K562 (cell line): ENCODE measurements at regions not wholly inside any gene's neighbourhood (a gene's known extent, or its start where the extent isn't known, plus 50 kb on each side); places are given as distances from the start of the nearest gene placed in this dataset.

Experiments
- CGGBP1 ChIP-seq: fragments of 250-450 bp; sonication (Bioruptor Pico); IDR thresholded peaks from 2 replicates; pipeline ENCODE4 v1.9.0; 2021; ENCODE audit warnings: mild to moderate bottlenecking
- CREB3L1 ChIP-seq: fragments of 450-650 bp; IDR thresholded peaks from 2 replicates; pipeline ENCODE4 v1.6.1; 2014; ENCODE audit warnings: low read depth, mild to moderate bottlenecking, moderate library complexity, borderline replicate concordance
- E2F3 ChIP-seq: fragments of 250-450 bp; sonication (Bioruptor Pico); IDR thresholded peaks from 2 replicates; pipeline ENCODE4 v1.4.0; 2020; ENCODE audit warnings: mild to moderate bottlenecking
- EP400 ChIP-seq: fragments of 450-650 bp; IDR thresholded peaks from 2 replicates; pipeline ENCODE4 v1.6.1; 2017; ENCODE audit warnings: antibody characterized with exemption, mild to moderate bottlenecking, moderate library complexity
- FOXK1 ChIP-seq: sonication (generic); formaldehyde crosslinking; IDR thresholded peaks from 2 replicates; pipeline ENCODE4 v1.8.0; 2022; ENCODE audit warnings: missing genetic modification reagents, mild to moderate bottlenecking, borderline replicate concordance
- MBD2 ChIP-seq: sonication (generic); IDR thresholded peaks from 2 replicates; pipeline ENCODE4 v1.6.1; 2016; ENCODE audit warnings: low read depth, borderline replicate concordance
- MEF2A ChIP-seq: IDR thresholded peaks from 2 replicates; pipeline ENCODE4 v1.6.1; 2011; ENCODE audit warnings: low read depth, mild to moderate bottlenecking, low read length, moderate library complexity; ENCODE audit not compliant: control insufficient read depth
- OTX1 ChIP-seq: fragments of 450-650 bp; formaldehyde crosslinking; IDR thresholded peaks from 2 replicates; pipeline ENCODE4 v1.4.0; 2022; ENCODE audit warnings: mild to moderate bottlenecking
- PRMT5 ChIP-seq: sonication (generic); formaldehyde crosslinking; IDR thresholded peaks from 2 replicates; pipeline ENCODE4 v1.5.0; 2020; ENCODE audit warnings: missing genetic modification reagents
- SAFB ChIP-seq: fragments of 200-400 bp; formaldehyde crosslinking; IDR thresholded peaks from 2 replicates; pipeline ENCODE4 v1.6.1; 2017; ENCODE audit warnings: low read depth, low read length, borderline replicate concordance
- SRSF7 ChIP-seq: fragments of 200-400 bp; formaldehyde crosslinking; optimal IDR thresholded peaks from 2 replicates; pipeline ENCODE3; 2017; ENCODE audit warnings: mild to moderate bottlenecking, low read depth, low read length
- ZNF175 ChIP-seq: fragments of 200-800 bp; sonication (Bioruptor generic); IDR thresholded peaks from 2 replicates; pipeline ENCODE4 v1.6.1; 2016; ENCODE audit warnings: low read depth, mild to moderate bottlenecking, missing genetic modification characterization, missing compliant biosample characterization
- ZNF239 ChIP-seq: fragments of 250-450 bp; sonication (Bioruptor Pico); IDR thresholded peaks from 2 replicates; pipeline ENCODE4 v1.4.0; 2020; ENCODE audit warnings: mild to moderate bottlenecking
- ZNF561 ChIP-seq: fragments of 450-650 bp; formaldehyde crosslinking; conservative IDR thresholded peaks from 2 replicates; pipeline ENCODE4 v1.4.0; 2020; ENCODE audit warnings: mild to moderate bottlenecking, moderate library complexity
- TF ChIP-seq, protein P1 (sequence below), 2 experiments: fragments of 450-650 bp; conservative IDR thresholded peaks; 2 replicates each; pipeline ENCODE4 v1.6.1; 2017; ENCODE audit warnings: mild to moderate bottlenecking in 2 of 2, moderate library complexity in 2 of 2
- TF ChIP-seq, protein P2 (sequence below), 3 experiments: fragments of 200-800 bp in 1 of 3; fragments of 250-450 bp in 1 of 3; fragments of 450-650 bp in 1 of 3; sonication (Bioruptor Pico) in 1 of 3; sonication (Bioruptor generic) in 1 of 3; formaldehyde crosslinking in 1 of 3; IDR thresholded peaks; 2 replicates each; pipeline versions ENCODE4 v1.6.1 to v1.8.0; 2016 to 2022; ENCODE audit warnings: mild to moderate bottlenecking in 2 of 3, missing genetic modification characterization in 2 of 3, missing compliant biosample characterization in 1 of 3, moderate library complexity in 1 of 3
- TF ChIP-seq, protein P3 (sequence below): fragments of 450-650 bp; conservative IDR thresholded peaks from 2 replicates; pipeline ENCODE4 v1.6.1; 2016; ENCODE audit warnings: missing genetic modification characterization, low read depth, mild to moderate bottlenecking, missing compliant biosample characterization, moderate library complexity
- TF ChIP-seq, protein P4 (sequence below): fragments of 450-650 bp; IDR thresholded peaks from 2 replicates; pipeline ENCODE4 v1.6.1; 2016; ENCODE audit warnings: borderline replicate concordance

- TF ChIP-seq, protein P1, sequence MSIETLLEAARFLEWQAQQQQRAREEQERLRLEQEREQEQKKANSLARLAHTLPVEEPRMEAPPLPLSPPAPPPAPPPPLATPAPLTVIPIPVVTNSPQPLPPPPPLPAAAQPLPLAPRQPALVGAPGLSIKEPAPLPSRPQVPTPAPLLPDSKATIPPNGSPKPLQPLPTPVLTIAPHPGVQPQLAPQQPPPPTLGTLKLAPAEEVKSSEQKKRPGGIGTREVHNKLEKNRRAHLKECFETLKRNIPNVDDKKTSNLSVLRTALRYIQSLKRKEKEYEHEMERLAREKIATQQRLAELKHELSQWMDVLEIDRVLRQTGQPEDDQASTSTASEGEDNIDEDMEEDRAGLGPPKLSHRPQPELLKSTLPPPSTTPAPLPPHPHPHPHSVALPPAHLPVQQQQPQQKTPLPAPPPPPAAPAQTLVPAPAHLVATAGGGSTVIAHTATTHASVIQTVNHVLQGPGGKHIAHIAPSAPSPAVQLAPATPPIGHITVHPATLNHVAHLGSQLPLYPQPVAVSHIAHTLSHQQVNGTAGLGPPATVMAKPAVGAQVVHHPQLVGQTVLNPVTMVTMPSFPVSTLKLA (conservative IDR thresholded peaks at IDR 0.05) = peak; percentile 24 to 48; a peak in 2 of 4 replicates
- TF ChIP-seq E2F3 = no peak
- TF ChIP-seq, protein P2, sequence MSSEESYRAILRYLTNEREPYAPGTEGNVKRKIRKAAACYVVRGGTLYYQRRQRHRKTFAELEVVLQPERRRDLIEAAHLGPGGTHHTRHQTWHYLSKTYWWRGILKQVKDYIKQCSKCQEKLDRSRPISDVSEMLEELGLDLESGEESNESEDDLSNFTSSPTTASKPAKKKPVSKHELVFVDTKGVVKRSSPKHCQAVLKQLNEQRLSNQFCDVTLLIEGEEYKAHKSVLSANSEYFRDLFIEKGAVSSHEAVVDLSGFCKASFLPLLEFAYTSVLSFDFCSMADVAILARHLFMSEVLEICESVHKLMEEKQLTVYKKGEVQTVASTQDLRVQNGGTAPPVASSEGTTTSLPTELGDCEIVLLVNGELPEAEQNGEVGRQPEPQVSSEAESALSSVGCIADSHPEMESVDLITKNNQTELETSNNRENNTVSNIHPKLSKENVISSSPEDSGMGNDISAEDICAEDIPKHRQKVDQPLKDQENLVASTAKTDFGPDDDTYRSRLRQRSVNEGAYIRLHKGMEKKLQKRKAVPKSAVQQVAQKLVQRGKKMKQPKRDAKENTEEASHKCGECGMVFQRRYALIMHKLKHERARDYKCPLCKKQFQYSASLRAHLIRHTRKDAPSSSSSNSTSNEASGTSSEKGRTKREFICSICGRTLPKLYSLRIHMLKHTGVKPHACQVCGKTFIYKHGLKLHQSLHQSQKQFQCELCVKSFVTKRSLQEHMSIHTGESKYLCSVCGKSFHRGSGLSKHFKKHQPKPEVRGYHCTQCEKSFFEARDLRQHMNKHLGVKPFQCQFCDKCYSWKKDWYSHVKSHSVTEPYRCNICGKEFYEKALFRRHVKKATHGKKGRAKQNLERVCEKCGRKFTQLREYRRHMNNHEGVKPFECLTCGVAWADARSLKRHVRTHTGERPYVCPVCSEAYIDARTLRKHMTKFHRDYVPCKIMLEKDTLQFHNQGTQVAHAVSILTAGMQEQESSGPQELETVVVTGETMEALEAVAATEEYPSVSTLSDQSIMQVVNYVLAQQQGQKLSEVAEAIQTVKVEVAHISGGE (CRISPR knock-in tag; IDR thresholded peaks at IDR 0.05) = no peak
- no peak for TF ChIP-seq OTX1
- TF ChIP-seq, protein P3, sequence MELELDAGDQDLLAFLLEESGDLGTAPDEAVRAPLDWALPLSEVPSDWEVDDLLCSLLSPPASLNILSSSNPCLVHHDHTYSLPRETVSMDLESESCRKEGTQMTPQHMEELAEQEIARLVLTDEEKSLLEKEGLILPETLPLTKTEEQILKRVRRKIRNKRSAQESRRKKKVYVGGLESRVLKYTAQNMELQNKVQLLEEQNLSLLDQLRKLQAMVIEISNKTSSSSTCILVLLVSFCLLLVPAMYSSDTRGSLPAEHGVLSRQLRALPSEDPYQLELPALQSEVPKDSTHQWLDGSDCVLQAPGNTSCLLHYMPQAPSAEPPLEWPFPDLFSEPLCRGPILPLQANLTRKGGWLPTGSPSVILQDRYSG (tag) = no peak
- TF ChIP-seq FOXK1 = no peak
- TF ChIP-seq ZNF561 (CRISPR knock-in tag) = no peak
- no peak for TF ChIP-seq MEF2A
- TF ChIP-seq CGGBP1 (CRISPR knock-in tag) = no peak
- no peak for TF ChIP-seq SRSF7
- no peak for TF ChIP-seq PRMT5 (CRISPR knock-in tag)
- no peak for TF ChIP-seq EP400
- no peak for TF ChIP-seq SAFB
- no peak for TF ChIP-seq ZNF239 (CRISPR knock-in tag)
- TF ChIP-seq, protein P4, sequence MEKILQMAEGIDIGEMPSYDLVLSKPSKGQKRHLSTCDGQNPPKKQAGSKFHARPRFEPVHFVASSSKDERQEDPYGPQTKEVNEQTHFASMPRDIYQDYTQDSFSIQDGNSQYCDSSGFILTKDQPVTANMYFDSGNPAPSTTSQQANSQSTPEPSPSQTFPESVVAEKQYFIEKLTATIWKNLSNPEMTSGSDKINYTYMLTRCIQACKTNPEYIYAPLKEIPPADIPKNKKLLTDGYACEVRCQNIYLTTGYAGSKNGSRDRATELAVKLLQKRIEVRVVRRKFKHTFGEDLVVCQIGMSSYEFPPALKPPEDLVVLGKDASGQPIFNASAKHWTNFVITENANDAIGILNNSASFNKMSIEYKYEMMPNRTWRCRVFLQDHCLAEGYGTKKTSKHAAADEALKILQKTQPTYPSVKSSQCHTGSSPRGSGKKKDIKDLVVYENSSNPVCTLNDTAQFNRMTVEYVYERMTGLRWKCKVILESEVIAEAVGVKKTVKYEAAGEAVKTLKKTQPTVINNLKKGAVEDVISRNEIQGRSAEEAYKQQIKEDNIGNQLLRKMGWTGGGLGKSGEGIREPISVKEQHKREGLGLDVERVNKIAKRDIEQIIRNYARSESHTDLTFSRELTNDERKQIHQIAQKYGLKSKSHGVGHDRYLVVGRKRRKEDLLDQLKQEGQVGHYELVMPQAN = no peak
- TF ChIP-seq MBD2 = no peak
- no peak for TF ChIP-seq CREB3L1
- TF ChIP-seq ZNF175 (CRISPR knock-in tag) = no peak
These were observed 77.9 kb upstream of the RALY start (continued) for GRCh38 chr20:33915726-33916331.
